DND-41 (cell line): ENCODE measurements at regions not wholly inside any gene's neighbourhood (a gene's known extent, or its start where the extent isn't known, plus 50 kb on each side); places are given as distances from the start of the nearest gene placed in this dataset.

ENCODE experiments used
- CTCF ChIP-seq: IDR thresholded peaks from 2 replicates; pipeline ENCODE4 v1.5.1; 2012; ENCODE audit warnings: borderline replicate concordance, low read length, moderate library complexity, mild to moderate bottlenecking; ENCODE audit not compliant: poor library complexity, severe bottlenecking; ENCODE audit errors: extremely low read depth
- EZH2 ChIP-seq: IDR thresholded peaks from 3 replicates; pipeline ENCODE4 v1.6.1; 2012; ENCODE audit warnings: borderline replicate concordance, low read depth, mild to moderate bottlenecking, moderate library complexity, low read length, inconsistent platforms; ENCODE audit not compliant: severe bottlenecking

GRCh38 chr4:72954811-72955210, 114.7 kb downstream of the COX18 start:
- TF ChIP-seq CTCF (no peak), EZH2 (no peak)
